ENCODE measurements at regions not wholly inside any gene's neighbourhood (a gene's known extent, or its start where the extent isn't known, plus 50 kb on each side); places are given as distances from the start of the nearest gene placed in this dataset.
"Not testable (repeated sequence)": the region's sequence is repeated elsewhere in the genome, so short reads cannot be mapped to it uniquely, and the experiment has no call there.

DNA sequence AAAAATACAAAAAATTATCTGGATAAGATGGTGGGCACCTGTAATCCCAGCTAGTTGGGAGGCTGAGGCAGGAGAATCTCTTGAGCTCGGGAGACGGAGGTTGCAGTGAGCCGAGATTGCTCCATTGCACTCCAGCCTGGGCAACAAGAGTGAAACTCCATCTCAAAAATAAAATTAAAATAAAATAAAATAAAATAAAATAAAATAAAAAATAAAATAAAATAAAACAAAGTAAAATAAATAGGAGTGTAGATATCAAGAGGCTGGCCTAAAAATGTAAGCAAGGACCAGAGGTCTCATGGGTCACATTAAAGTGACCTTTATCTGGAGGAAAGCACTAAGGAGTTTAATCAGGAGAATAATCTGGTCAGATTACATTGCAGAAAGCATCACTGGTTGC is 293.8 kb downstream of the MIAT start:
- POLR2A ChIA-PET (ENCODE audit: partially characterized antibody); H3K4me3 ChIP-seq (ENCODE audit: extremely low read depth in 1 of 4, insufficient read depth in 2 of 4, low read depth in 3 of 4, low read length in 4 of 4); H3K23me2 ChIP-seq (ENCODE audit: low read depth, low read length); H3K79me2 ChIP-seq (ENCODE audit: control insufficient read depth in 1 of 2, insufficient read depth in 2 of 2, low read length in 2 of 2); H3K27me3 ChIP-seq (replicated peaks in 1 of 4; ENCODE audit: control insufficient read depth in 3 of 4, extremely low read depth in 1 of 4, insufficient read depth in 3 of 4, low read length in 3 of 4); H3K14ac ChIP-seq (ENCODE audit: insufficient read length); H4K8ac ChIP-seq (ENCODE audit: extremely low read depth, insufficient read depth, low read length); H3K27ac ChIP-seq (ENCODE audit: low read depth, low read length); H2AK5ac ChIP-seq (ENCODE audit: low read depth, low read length); H2AFZ ChIP-seq (ENCODE audit: low read length); H3K79me1 ChIP-seq (ENCODE audit: low read depth, low read length); H3K9me3 ChIP-seq (ENCODE audit: insufficient read depth in 2 of 2, low read depth in 1 of 2, low read length in 1 of 2); H4K5ac ChIP-seq (ENCODE audit: insufficient read length, low read depth, low read length); H3K36me3 ChIP-seq (ENCODE audit: control insufficient read depth in 2 of 4, insufficient read depth in 4 of 4, low read length in 3 of 4); H3K56ac ChIP-seq (replicated peaks; ENCODE audit: insufficient read length, low read depth, low read length); H2BK15ac ChIP-seq (ENCODE audit: low read length); H3K23ac ChIP-seq (ENCODE audit: insufficient read length); FAIRE-seq; H4K20me1 ChIP-seq (replicated peaks in 1 of 2; ENCODE audit: control insufficient read depth in 1 of 2, insufficient read depth in 2 of 2, low read length in 2 of 2); DNase-seq (ENCODE audit: low read depth in 1 of 2, low spot score in 2 of 2); H3K4ac ChIP-seq (replicated peaks; ENCODE audit: insufficient read length, low read depth, low read length); H2BK12ac ChIP-seq (ENCODE audit: low read depth, low read length); H3K9ac ChIP-seq (replicated peaks in 1 of 4; ENCODE audit: extremely low read depth in 1 of 4, low read depth in 3 of 4, low read length in 3 of 4); H3K18ac ChIP-seq (ENCODE audit: extremely low read depth, low read length); H2BK120ac ChIP-seq (replicated peaks; ENCODE audit: low read depth, low read length); H2BK5ac ChIP-seq (ENCODE audit: low read depth, low read length); H4K91ac ChIP-seq (replicated peaks; ENCODE audit: insufficient read length, low read length); H2BK20ac ChIP-seq (ENCODE audit: low read length); H3K4me2 ChIP-seq (ENCODE audit: insufficient read depth in 1 of 2, low read depth in 2 of 2, low read length in 2 of 2): not testable (repeated sequence)
- H3K4me1 ChIP-seq (replicated peaks in 1 of 4; ENCODE audit: control insufficient read depth in 3 of 4, insufficient read depth in 4 of 4, low read length in 3 of 4): peaks cover 8 to 29% (median 16%) of the 10 kb centered on the region in 4 experiments
- CTCF ChIA-PET (ENCODE audit: partially characterized antibody): interaction anchor here (0.8 to 2.6 kb wide), 4 partner anchors 8 to 142 kb away, joined by 3 to 10 read pairs (median 4); no protein-coding TSS in a partner anchor
- 97% methylated on average over 3 of the region's 3 CpGs; no CpG with 5 or more reads in 1 of the 2 experiments for WGBS, 2 experiments (ENCODE audit: extremely low coverage in 1 of 2, insufficient coverage in 1 of 2, insufficient read length in 1 of 2, insufficient replicate concordance in 2 of 2, low coverage in 1 of 2, low lambda C conversion rate in 2 of 2, missing lambda C conversion rate in 1 of 2)

All from H1 (cell line).